Pancreas (tissue), 10 donors: ENCODE measurements at regions not wholly inside any gene's neighbourhood (a gene's known extent, or its start where the extent isn't known, plus 50 kb on each side); places are given as distances from the start of the nearest gene placed in this dataset.

ENCODE experiments used
- ATAC-seq, 4 donors: fragments of 200-7000 bp; cut with Tn5 transposase; one replicate each; pipeline versions ENCODE4 v1.8.0 to v1.9.1; 2020; ENCODE audit warnings: mild to moderate bottlenecking in 4 of 4, moderate library complexity in 4 of 4
- DNase-seq, 6 donors: peaks; one replicate each; pipeline ENCODE4 v3.0.0-alpha.2; 2020
- FAIRE-seq: peaks from 2 replicates; lab custom pipeline; 2012; peaks lifted over from hg19 to GRCh38; lab: Jason Lieb, UNC
- H3K27ac ChIP-seq, 4 donors: fragments of 200-600 bp; sonication (generic); 1 replicate in 3 of 4; 2 replicates in 1 of 4; pipeline versions ENCODE4 v1.5.0 to v1.8.0; 2020
- H3K27me3 ChIP-seq, 4 donors: fragments of 200-600 bp; one replicate each; pipeline ENCODE4 v1.8.0; 2021
- H3K36me3 ChIP-seq, 3 donors: fragments of 200-600 bp; sonication (generic) in 1 of 3; one replicate each; pipeline versions ENCODE4 v1.5.0 to v1.8.0; 2020 to 2021
- H3K4me1 ChIP-seq, 3 donors: fragments of 200-600 bp; one replicate each; pipeline ENCODE4 v1.8.0; 2021
- H3K4me3 ChIP-seq, 4 donors: fragments of 200-600 bp; sonication (generic) in 2 of 4; one replicate each; pipeline versions ENCODE4 v1.5.0 to v1.8.0; 2020 to 2021
- H3K9me3 ChIP-seq, 4 donors: fragments of 200-600 bp; one replicate each; pipeline ENCODE4 v1.8.0; 2021
- WGBS, 2 donors: extraction: QIAGEN DNeasy Blood & Tissue Kit; methylation state at CpG; one replicate each; pipeline ENCODE4 v1.1.7; 2013; 5-methylcytosine and 5-hydroxymethylcytosine counted together
- intact Hi-C, 3 donors: fragments of 100-400 bp; cut with DNase I; formaldehyde crosslinking; loops; one replicate each; pipeline versions ENCODE4 v1.11.1 to v1.14.2; 2022
- TF ChIP-seq, protein P1 (sequence below), 4 donors: fragments of 200-600 bp; sonication (generic) in 3 of 4; IDR thresholded peaks; one replicate each; pipeline versions ENCODE4 v1.5.0 to v1.8.0; 2021; ENCODE audit warnings: antibody characterized with exemption in 4 of 4
- donor health status: healthy with polysubstance abuse.
- donor health status: DM: no; HTN: no; CAD: no; lungs with moderate emphysema.
- donor health status: DM: no; HTN: no; CAD: no.
- donor health status: control.
- donor health status: control.
- donor health status: Bipolar disorder and iron deficiency.
- donor health status: DM: yes; HTN: yes; CAD: no.
- donor health status: DM: no; HTN: no; CAD: no.
- donor health status: DM: no; HTN: no; CAD: no.
- donor health status: DM: yes; HTN: yes; CAD: no.

DNA sequence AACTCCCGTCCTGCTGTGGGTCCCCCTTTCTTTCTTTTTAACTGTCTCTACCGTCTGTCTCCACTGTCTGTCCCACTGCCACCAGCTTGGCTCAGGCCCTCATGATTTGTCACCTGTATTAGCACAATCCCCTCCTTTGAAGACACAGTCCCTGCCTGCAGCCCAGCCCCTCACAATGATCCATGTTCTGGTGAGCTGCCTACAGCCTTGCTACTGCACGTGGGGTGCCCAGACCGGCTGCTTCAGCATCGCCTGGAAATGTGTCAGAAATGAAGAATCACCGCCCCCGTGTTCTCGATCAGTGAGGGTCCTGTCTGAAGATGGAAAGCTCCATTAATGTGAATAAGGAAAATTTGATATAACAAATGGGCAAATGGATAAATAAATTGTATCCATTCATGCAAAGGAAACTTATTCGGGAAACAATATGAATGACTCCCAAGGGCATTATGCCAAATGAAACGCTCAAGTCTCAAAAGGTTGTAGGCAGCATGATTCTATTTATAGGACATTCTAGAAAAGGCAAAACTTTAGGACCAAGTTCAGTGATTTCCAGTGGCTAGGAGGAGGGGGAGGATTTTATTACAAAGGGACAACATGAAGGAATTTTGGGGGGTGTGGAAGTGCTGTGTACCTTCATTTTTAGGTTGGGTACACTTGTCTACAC is 59.4 kb upstream of the CD83 start:
- DNase-seq (no peak), ATAC-seq (no peak), FAIRE-seq (no peak)
- Histone ChIP-seq H3K4me1 (no peaks in the 10 kb centered on the region), H3K27me3 (peaks cover 0 to 13% (median 0%) of the 10 kb centered on the region in 4 donors), H3K27ac (no peak overlapping the region), H3K9me3 (no peaks in the 10 kb centered on the region), H3K36me3 (no peaks in the 10 kb centered on the region), H3K4me3 (no peak overlapping the region)
- TF ChIP-seq, protein P1, sequence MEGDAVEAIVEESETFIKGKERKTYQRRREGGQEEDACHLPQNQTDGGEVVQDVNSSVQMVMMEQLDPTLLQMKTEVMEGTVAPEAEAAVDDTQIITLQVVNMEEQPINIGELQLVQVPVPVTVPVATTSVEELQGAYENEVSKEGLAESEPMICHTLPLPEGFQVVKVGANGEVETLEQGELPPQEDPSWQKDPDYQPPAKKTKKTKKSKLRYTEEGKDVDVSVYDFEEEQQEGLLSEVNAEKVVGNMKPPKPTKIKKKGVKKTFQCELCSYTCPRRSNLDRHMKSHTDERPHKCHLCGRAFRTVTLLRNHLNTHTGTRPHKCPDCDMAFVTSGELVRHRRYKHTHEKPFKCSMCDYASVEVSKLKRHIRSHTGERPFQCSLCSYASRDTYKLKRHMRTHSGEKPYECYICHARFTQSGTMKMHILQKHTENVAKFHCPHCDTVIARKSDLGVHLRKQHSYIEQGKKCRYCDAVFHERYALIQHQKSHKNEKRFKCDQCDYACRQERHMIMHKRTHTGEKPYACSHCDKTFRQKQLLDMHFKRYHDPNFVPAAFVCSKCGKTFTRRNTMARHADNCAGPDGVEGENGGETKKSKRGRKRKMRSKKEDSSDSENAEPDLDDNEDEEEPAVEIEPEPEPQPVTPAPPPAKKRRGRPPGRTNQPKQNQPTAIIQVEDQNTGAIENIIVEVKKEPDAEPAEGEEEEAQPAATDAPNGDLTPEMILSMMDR (IDR thresholded peaks at IDR 0.05): no peak
- intact Hi-C loops: no loop called here
- 67 to 75% methylated on average over 10 of the region's 10 CpGs for WGBS, 2 donors

DNA sequence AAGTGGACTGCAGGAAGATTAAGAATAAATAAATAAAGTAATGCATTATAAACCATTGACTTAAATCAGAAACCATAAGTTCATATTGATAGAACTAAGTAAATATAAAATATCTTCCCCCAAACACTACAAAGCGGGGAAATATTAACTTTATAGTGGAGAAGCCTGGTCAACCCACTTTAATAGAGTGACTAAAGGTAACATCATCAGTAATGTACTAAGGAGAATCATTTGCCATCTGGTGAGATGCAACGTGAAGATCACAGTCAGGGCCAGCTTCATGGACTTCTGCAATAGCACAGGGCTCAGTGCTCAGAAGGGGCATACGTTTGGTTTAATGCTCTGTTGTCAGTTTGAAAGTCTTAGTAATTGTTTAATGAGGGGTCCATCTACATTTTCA is 58.8 kb upstream of the CD83 start:
- DNase-seq: no peak
- Histone ChIP-seq H3K27me3 (peaks cover 0 to 16% (median 0%) of the 10 kb centered on the region in 4 donors), H3K4me1 (no peaks in the 10 kb centered on the region), H3K36me3 (no peaks in the 10 kb centered on the region), H3K9me3 (no peaks in the 10 kb centered on the region), H3K4me3 (no peak overlapping the region), H3K27ac (no peak overlapping the region)
- intact Hi-C loops: no loop called here
- ATAC-seq: no peak
- FAIRE-seq: no peak
- WGBS, 2 donors: 61 to 74% methylated on average over 3 of the region's 3 CpGs
- TF ChIP-seq, protein P1 (IDR thresholded peaks at IDR 0.05): no peak

DNA sequence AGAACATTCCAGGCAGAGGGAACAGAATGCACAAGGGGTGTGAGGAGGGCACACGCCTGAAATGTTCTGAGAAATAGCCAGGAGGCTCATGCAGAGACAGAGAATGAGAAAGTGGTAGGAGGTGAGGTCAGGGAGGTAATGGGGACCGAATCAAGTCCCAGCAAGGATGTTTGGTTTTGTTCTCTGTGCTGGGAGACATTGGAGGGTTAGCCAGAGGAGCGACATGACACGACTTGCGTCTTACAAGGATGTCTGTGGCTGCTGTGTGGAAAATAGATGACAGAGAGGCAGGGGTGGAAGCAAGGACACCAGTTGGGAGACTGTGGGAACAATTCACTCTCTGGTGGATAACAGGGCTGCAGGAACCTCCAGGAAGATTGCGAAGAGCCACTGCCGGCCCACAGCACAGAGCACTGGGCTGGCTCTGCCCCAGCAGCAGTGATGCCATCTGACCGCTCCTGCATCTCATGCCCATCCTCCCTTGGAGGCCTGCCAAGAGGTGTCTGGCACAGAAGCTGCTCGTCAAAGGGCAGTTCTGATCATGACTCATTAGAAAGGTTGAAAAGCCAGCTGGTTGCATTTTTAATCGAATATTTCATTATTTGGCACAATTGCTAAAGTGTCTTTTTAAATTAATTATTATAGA is 57.7 kb upstream of the CD83 start:
- ATAC-seq: peak; percentile 35 to 74 (median 72)

DNA sequence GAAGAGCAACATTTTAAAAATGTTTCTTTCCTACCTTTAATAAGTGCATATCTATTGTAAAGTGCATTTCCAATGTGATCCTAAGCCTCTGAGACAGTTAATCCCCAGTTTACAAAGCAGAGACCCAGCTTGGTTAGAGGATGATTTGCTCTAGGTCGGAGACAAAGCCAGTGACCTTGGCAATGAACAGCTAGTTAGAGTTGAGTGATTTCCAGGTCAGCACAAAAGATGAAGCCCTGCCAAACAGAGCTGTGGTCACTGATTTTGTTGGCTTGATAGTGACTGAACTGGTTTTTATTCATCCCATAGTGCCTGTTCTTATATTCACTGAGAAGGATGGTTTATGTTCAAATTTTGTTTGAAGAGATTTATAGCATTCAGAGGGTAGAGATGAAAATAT is 56.6 kb upstream of the CD83 start:
- DNase-seq: no peak
- intact Hi-C loops: loop anchor here in 2 of 3 donors (10.0 kb wide), 2 partner anchors 156 to 266 kb away; no protein-coding TSS in a partner anchor
- 9 to 14% methylated on average over 1 of the region's 1 CpG for WGBS, 2 donors
- Histone ChIP-seq H3K4me1 (no peaks in the 10 kb centered on the region), H3K27me3 (peaks cover 0 to 16% (median 0%) of the 10 kb centered on the region in 4 donors), H3K27ac (no peak overlapping the region), H3K36me3 (no peaks in the 10 kb centered on the region), H3K4me3 (no peak overlapping the region), H3K9me3 (no peaks in the 10 kb centered on the region)
- TF ChIP-seq, protein P1 (IDR thresholded peaks at IDR 0.05): no peak
- peak in 1 of 4 donors; percentile 22 for ATAC-seq
- FAIRE-seq: no peak

More for the DNA sequence above, 57.7 kb upstream of the CD83 start:
- Histone ChIP-seq H3K9me3 (no peaks in the 10 kb centered on the region), H3K4me1 (no peaks in the 10 kb centered on the region), H3K36me3 (no peaks in the 10 kb centered on the region), H3K4me3 (no peak overlapping the region), H3K27ac (no peak overlapping the region), H3K27me3 (peaks cover 0 to 16% (median 0%) of the 10 kb centered on the region in 4 donors)
- 46 to 51% methylated on average over 10 of the region's 10 CpGs for WGBS, 2 donors
- DNase-seq: peak; percentile 40 to 74 (median 67)
- TF ChIP-seq, protein P1 (IDR thresholded peaks at IDR 0.05): no peak
- no peak for FAIRE-seq
- intact Hi-C loops: loop anchor here in 2 of 3 donors (10.0 kb wide), 2 partner anchors 155 to 265 kb away; no protein-coding TSS in a partner anchor
